IMR-90 (cell line): ENCODE measurements at regions not wholly inside any gene's neighbourhood (a gene's known extent, or its start where the extent isn't known, plus 50 kb on each side); places are given as distances from the start of the nearest gene placed in this dataset. TPM values are rescaled to one million over a fixed set of nuclear protein-coding genes. Genes with fewer than 3 reads are reported as not detected.

Experiments
- microRNA-seq, 2 experiments: library from miRNA; stranded (forward) in 1 of 2; unstranded in 1 of 2; fragments of 10-50 nt in 1 of 2; fragments of <30 nt in 1 of 2; gene quantifications in 1 of 2; microRNA quantifications in 1 of 2; one replicate each; pipeline versions ENCODE3 to v1.1.0; 2013 to 2020; ENCODE audit not compliant: insufficient read depth in 1 of 2, insufficient read length in 1 of 2, unreplicated experiment in 1 of 2
- small RNA-seq, 5 experiments: library from RNA; depleted of rRNA; stranded (forward); fragments of <200 nt; gene quantifications; one replicate each; pipeline ENCODE3, GENCODE V24; 2012

Small RNA genes in the stretch of these regions (microRNA-seq; reads per million reads assigned to microRNA genes)
- gene RF00019 (ENCODE audit: insufficient read depth, insufficient read length) (not detected), gene RNU6-830P (ENCODE audit: insufficient read depth, insufficient read length) (not detected)

Small RNA genes in the stretch of these regions (small RNA-seq; reads per million reads assigned to genes)
- 0 reads per million in 5 experiments for gene RF00019
- 0 reads per million in 5 experiments for gene RNU6-830P
